ENCODE measurements at regions not wholly inside any gene's neighbourhood (a gene's known extent, or its start where the extent isn't known, plus 50 kb on each side); places are given as distances from the start of the nearest gene placed in this dataset.

DNA sequence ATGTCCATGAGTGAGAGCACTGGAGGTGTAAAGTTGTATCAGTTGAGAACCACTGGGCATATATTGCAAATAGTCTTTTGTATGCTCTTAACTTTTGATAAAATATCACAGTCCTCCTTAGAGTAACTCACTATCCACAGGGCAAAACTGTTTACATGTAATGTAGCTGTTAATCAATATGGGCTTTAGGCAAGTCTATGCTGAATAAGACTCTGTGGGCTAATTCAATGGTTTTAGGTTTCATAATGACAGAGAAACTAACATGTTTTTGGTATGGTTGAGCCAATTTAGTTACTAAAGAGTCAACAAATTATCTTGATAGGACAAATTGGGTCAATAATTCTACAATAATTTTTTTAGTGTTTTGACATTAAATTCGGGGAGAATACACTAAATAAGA is 1134.9 kb upstream of the FAM98A start (continued):
- TF ChIP-seq CHD7 (IDR thresholded peaks at IDR 0.05; ENCODE audit: insufficient replicate concordance, low read length) (no peak), CHD2 (IDR thresholded peaks at IDR 0.05; ENCODE audit: low read length) (no peak), CHD1 (IDR thresholded peaks at IDR 0.05; ENCODE audit: low read depth, low read length) (no peak), TBP (IDR thresholded peaks at IDR 0.05; ENCODE audit: low read depth, low read length) (no peak), RXRA (IDR thresholded peaks at IDR 0.05; ENCODE audit: insufficient read depth, low read depth, low read length) (no peak)

Measured in H1 (cell line).